Stomach (tissue), 4 donors: ENCODE measurements at regions not wholly inside any gene's neighbourhood (a gene's known extent, or its start where the extent isn't known, plus 50 kb on each side); places are given as distances from the start of the nearest gene placed in this dataset.

Source experiments
- POLR2A ChIP-seq, 4 donors: fragments of 450-650 bp; IDR thresholded peaks; one replicate each; pipeline ENCODE4 v1.6.1; 2016; ENCODE audit warnings: antibody characterized with exemption in 4 of 4, control low read depth in 2 of 4, mild to moderate bottlenecking in 1 of 4, moderate library complexity in 1 of 4
- POLR2AphosphoS5 ChIP-seq, 3 donors: sonication (generic); formaldehyde crosslinking; IDR thresholded peaks; one replicate each; pipeline ENCODE4 v1.6.1; 2016; ENCODE audit warnings: antibody characterized with exemption in 3 of 3
- TF ChIP-seq, protein P1 (sequence below), 7 experiments: fragments of 450-650 bp in 4 of 7; fragments of 200-600 bp in 3 of 7; sonication (generic) in 3 of 7; IDR thresholded peaks; one replicate each; pipeline ENCODE4 v1.5.1; 2016 to 2019; ENCODE audit warnings: antibody characterized with exemption in 7 of 7, control low read depth in 2 of 7, mild to moderate bottlenecking in 1 of 7

DNA sequence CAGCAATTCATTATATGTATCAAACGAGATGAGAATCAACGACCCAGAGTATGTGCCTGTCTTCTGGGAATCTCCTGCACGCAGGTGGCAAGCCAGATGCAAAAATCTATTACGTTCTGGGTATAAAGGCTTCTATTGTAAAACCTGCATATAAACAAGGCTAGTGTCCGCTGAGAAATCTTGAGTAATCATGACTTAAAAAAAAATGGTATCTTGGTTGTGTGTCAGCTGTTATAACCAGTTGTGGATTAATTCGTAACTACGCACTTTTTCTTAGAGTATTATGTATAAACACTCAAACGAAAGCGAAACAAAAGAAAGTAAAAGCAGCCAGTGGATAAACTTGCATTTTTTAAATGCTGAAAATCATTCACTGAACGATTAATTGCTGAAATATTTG lies 509.1 kb downstream of the RSL24D1 start:
- TF ChIP-seq, protein P1, sequence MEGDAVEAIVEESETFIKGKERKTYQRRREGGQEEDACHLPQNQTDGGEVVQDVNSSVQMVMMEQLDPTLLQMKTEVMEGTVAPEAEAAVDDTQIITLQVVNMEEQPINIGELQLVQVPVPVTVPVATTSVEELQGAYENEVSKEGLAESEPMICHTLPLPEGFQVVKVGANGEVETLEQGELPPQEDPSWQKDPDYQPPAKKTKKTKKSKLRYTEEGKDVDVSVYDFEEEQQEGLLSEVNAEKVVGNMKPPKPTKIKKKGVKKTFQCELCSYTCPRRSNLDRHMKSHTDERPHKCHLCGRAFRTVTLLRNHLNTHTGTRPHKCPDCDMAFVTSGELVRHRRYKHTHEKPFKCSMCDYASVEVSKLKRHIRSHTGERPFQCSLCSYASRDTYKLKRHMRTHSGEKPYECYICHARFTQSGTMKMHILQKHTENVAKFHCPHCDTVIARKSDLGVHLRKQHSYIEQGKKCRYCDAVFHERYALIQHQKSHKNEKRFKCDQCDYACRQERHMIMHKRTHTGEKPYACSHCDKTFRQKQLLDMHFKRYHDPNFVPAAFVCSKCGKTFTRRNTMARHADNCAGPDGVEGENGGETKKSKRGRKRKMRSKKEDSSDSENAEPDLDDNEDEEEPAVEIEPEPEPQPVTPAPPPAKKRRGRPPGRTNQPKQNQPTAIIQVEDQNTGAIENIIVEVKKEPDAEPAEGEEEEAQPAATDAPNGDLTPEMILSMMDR (IDR thresholded peaks at IDR 0.05): no peak
- TF ChIP-seq POLR2A (IDR thresholded peaks at IDR 0.05) (no peak), POLR2AphosphoS5 (IDR thresholded peaks at IDR 0.05) (no peak)
